SW 1271 (cell line): ENCODE measurements at regions not wholly inside any gene's neighbourhood (a gene's known extent, or its start where the extent isn't known, plus 50 kb on each side); places are given as distances from the start of the nearest gene placed in this dataset.

Source experiments
- DNase-seq, 2 experiments: peaks; one replicate each; lab custom pipeline; 2025; lab: John Stamatoyannopoulos, UW

GRCh38 chr9:108720191-108720642 lies 135.6 kb downstream of the ACTL7B start:
- no peak for DNase-seq

- DNase-seq: no peak
Observed at GRCh38 chr9:108710424-108710823, 145.4 kb downstream of the ACTL7B start.

GRCh38 chr9:108709997-108710396 lies 145.8 kb downstream of the ACTL7B start:
- no peak for DNase-seq

- DNase-seq: no peak
Observed at GRCh38 chr9:108709126-108709525, 146.7 kb downstream of the ACTL7B start.

GRCh38 chr9:108708448-108708847 lies 147.3 kb downstream of the ACTL7B start:
- DNase-seq: no peak

GRCh38 chr9:108707120-108707519 lies 148.7 kb downstream of the ACTL7B start:
- DNase-seq: no peak

- DNase-seq: no peak
Observed at GRCh38 chr9:108704156-108704852, 151.5 kb downstream of the ACTL7B start.

- DNase-seq: no peak
Observed at GRCh38 chr9:108703429-108703828, 152.4 kb downstream of the ACTL7B start.

GRCh38 chr9:108702681-108703080 lies 153.1 kb downstream of the ACTL7B start:
- DNase-seq: no peak

- no peak for DNase-seq
Observed at GRCh38 chr9:108698801-108699200, 157.0 kb downstream of the ACTL7B start.

- no peak for DNase-seq
Observed at GRCh38 chr9:108698231-108698630, 157.6 kb downstream of the ACTL7B start.

- DNase-seq: no peak
Observed at GRCh38 chr9:108696156-108696555, 159.6 kb downstream of the ACTL7B start.

GRCh38 chr9:108694170-108694569 lies 161.6 kb downstream of the ACTL7B start:
- no peak for DNase-seq

GRCh38 chr9:108691614-108692013 lies 164.2 kb downstream of the ACTL7B start:
- DNase-seq: no peak

GRCh38 chr9:108688676-108689075 lies 167.1 kb downstream of the ACTL7B start:
- no peak for DNase-seq

GRCh38 chr9:108688051-108688450 lies 167.7 kb downstream of the ACTL7B start:
- no peak for DNase-seq

GRCh38 chr9:108687006-108687987 lies 168.5 kb downstream of the ACTL7B start:
- DNase-seq: no peak

GRCh38 chr9:108684288-108685025 lies 171.3 kb downstream of the ACTL7B start:
- DNase-seq: no peak

- DNase-seq: no peak
Observed at GRCh38 chr9:108683245-108683644, 172.5 kb downstream of the ACTL7B start.

- DNase-seq: no peak
Observed at GRCh38 chr9:108681851-108682590, 173.8 kb downstream of the ACTL7B start.

- no peak for DNase-seq
Observed at GRCh38 chr9:108680946-108681345, 174.8 kb downstream of the ACTL7B start.

GRCh38 chr9:108677776-108678175 lies 178.0 kb downstream of the ACTL7B start:
- no peak for DNase-seq
